ENCODE measurements at regions not wholly inside any gene's neighbourhood (a gene's known extent, or its start where the extent isn't known, plus 50 kb on each side); places are given as distances from the start of the nearest gene placed in this dataset.

DNA sequence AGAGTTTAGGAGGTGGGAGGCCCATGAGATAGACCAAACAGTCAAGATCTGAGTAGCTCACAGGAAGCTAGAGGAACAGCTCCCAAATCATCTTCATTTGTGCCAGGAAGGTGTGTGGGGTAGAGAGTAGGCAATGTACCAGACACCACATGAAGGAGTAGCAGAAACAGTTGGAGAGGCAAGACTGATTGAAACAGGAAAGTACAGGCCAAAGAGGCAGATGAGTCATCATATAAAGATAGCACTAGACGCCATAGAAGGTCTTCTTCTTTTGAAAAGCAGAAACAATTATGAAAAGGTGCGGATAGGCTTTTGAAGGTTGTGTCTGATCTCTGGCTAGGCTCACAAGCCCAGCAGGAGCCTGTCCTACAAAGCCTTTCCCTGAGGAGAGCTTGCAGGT lies 62.7 kb upstream of the PALM2AKAP2 start:
- ChIA-PET RAD21 (ENCODE audit: unreplicated experiment) (no interaction called here), SMC1A (ENCODE audit: uncharacterized antibody, unreplicated experiment) (no interaction called here), CTCF (no interaction called here), POLR2A (no interaction called here)
- Histone ChIP-seq H3K27ac (ENCODE audit: control insufficient read depth, insufficient read depth) (no peak overlapping the region), H3K79me2 (ENCODE audit: control insufficient read depth, insufficient read depth, low read length) (no peaks in the 10 kb centered on the region), H4K20me1 (ENCODE audit: control insufficient read depth, insufficient read depth) (no peaks in the 10 kb centered on the region), H3K4me3 (no peak overlapping the region), H2AFZ (ENCODE audit: control insufficient read depth, low read depth, low read length) (no peak overlapping the region), H3K4me1 (ENCODE audit: control insufficient read depth, insufficient read depth, low read length) (no peaks in the 10 kb centered on the region), H3K36me3 (ENCODE audit: control insufficient read depth in 2 of 2, insufficient read depth in 2 of 2, low read length in 1 of 2) (no peaks in the 10 kb centered on the region), H3K27me3 (replicated peaks in 1 of 2; ENCODE audit: control insufficient read depth in 2 of 2, insufficient read depth in 2 of 2, low read length in 1 of 2) (peaks cover 2% of the 10 kb centered on the region in 2 experiments; a peak in 3 of 4 replicates), H3K9ac (ENCODE audit: control insufficient read depth, insufficient read depth, low read length) (no peak overlapping the region), H3K9me3 (replicated peaks; ENCODE audit: control insufficient read depth, insufficient read depth, low read length) (no peaks in the 10 kb centered on the region), H3K4me2 (ENCODE audit: control insufficient read depth, insufficient read depth) (no peak overlapping the region)
- in situ Hi-C loops (cut with MboI) (no loop called here), intact Hi-C loops (cut with micrococcal nuclease; ENCODE audit: unreplicated experiment) (no loop called here)
- 23% methylated on average over 2 of the region's 2 CpGs for WGBS (ENCODE audit: insufficient coverage, insufficient replicate concordance, low lambda C conversion rate, missing lambda C conversion rate)
- DNase-seq (ENCODE audit: low read depth, low spot score) (no peak), ATAC-seq (no peak), FAIRE-seq (no peak)
- TF ChIP-seq HDAC2 (IDR thresholded peaks at IDR 0.05) (no peak), BMI1 (IDR thresholded peaks at IDR 0.05; ENCODE audit: borderline replicate concordance) (no peak), ASH2L (IDR thresholded peaks at IDR 0.05; ENCODE audit: borderline replicate concordance, low read depth) (no peak), SREBF2 (IDR thresholded peaks at IDR 0.05; ENCODE audit: low read length) (no peak), ZNF217 (IDR thresholded peaks at IDR 0.05) (no peak), KDM1A (IDR thresholded peaks at IDR 0.05; ENCODE audit: borderline replicate concordance) (no peak), RELA (IDR thresholded peaks at IDR 0.05; ENCODE audit: borderline replicate concordance, partially characterized antibody) (no peak), POLR2AphosphoS5 (IDR thresholded peaks at IDR 0.05; ENCODE audit: low read length) (no peak)
- TF ChIP-seq, protein P1, sequence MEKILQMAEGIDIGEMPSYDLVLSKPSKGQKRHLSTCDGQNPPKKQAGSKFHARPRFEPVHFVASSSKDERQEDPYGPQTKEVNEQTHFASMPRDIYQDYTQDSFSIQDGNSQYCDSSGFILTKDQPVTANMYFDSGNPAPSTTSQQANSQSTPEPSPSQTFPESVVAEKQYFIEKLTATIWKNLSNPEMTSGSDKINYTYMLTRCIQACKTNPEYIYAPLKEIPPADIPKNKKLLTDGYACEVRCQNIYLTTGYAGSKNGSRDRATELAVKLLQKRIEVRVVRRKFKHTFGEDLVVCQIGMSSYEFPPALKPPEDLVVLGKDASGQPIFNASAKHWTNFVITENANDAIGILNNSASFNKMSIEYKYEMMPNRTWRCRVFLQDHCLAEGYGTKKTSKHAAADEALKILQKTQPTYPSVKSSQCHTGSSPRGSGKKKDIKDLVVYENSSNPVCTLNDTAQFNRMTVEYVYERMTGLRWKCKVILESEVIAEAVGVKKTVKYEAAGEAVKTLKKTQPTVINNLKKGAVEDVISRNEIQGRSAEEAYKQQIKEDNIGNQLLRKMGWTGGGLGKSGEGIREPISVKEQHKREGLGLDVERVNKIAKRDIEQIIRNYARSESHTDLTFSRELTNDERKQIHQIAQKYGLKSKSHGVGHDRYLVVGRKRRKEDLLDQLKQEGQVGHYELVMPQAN (conservative IDR thresholded peaks at IDR 0.05), result no peak
- TF ChIP-seq, protein P2, sequence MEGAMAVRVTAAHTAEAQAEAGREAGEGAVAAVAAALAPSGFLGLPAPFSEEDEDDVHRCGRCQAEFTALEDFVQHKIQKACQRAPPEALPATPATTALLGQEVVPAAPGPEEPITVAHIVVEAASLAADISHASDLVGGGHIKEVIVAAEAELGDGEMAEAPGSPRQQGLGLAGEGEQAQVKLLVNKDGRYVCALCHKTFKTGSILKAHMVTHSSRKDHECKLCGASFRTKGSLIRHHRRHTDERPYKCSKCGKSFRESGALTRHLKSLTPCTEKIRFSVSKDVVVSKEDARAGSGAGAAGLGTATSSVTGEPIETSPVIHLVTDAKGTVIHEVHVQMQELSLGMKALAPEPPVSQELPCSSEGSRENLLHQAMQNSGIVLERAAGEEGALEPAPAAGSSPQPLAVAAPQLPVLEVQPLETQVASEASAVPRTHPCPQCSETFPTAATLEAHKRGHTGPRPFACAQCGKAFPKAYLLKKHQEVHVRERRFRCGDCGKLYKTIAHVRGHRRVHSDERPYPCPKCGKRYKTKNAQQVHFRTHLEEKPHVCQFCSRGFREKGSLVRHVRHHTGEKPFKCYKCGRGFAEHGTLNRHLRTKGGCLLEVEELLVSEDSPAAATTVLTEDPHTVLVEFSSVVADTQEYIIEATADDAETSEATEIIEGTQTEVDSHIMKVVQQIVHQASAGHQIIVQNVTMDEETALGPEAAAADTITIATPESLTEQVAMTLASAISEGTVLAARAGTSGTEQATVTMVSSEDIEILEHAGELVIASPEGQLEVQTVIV (IDR thresholded peaks at IDR 0.05; ENCODE audit: borderline replicate concordance, partially characterized antibody), result no peak
- TF ChIP-seq, protein P3, sequence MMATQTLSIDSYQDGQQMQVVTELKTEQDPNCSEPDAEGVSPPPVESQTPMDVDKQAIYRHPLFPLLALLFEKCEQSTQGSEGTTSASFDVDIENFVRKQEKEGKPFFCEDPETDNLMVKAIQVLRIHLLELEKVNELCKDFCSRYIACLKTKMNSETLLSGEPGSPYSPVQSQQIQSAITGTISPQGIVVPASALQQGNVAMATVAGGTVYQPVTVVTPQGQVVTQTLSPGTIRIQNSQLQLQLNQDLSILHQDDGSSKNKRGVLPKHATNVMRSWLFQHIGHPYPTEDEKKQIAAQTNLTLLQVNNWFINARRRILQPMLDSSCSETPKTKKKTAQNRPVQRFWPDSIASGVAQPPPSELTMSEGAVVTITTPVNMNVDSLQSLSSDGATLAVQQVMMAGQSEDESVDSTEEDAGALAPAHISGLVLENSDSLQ (IDR thresholded peaks at IDR 0.05), result no peak
- TF ChIP-seq, protein P4, sequence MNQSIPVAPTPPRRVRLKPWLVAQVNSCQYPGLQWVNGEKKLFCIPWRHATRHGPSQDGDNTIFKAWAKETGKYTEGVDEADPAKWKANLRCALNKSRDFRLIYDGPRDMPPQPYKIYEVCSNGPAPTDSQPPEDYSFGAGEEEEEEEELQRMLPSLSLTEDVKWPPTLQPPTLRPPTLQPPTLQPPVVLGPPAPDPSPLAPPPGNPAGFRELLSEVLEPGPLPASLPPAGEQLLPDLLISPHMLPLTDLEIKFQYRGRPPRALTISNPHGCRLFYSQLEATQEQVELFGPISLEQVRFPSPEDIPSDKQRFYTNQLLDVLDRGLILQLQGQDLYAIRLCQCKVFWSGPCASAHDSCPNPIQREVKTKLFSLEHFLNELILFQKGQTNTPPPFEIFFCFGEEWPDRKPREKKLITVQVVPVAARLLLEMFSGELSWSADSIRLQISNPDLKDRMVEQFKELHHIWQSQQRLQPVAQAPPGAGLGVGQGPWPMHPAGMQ (IDR thresholded peaks at IDR 0.05; ENCODE audit: borderline replicate concordance), result no peak
- no TSS peak for BruUV-seq (replicated peaks)
